IMR-90 (cell line): ENCODE measurements at regions not wholly inside any gene's neighbourhood (a gene's known extent, or its start where the extent isn't known, plus 50 kb on each side); places are given as distances from the start of the nearest gene placed in this dataset.

Experiments
- ATAC-seq: fragments of 200-7000 bp; cut with Tn5 transposase; 2 replicates; pipeline ENCODE4 v1.9.1; 2020; ENCODE audit warnings: low read depth, mild to moderate bottlenecking, moderate library complexity
- BruUV-seq: library from RNA; stranded (reverse); fragments of 400-500 nt; replicated peaks from 2 replicates; lab custom pipeline; 2021; lab: Mats Ljungman, UMichigan
- CTCF ChIA-PET: fragments of 300-600 bp; formaldehyde crosslinking; extraction: SDS; loops from one replicate; lab custom pipeline; 2021; ENCODE audit warnings: antibody characterized with exemption; lab: Yijun Ruan, JAX
- POLR2A ChIA-PET: fragments of 300-600 bp; sonication (Branson Sonifier 250); formaldehyde crosslinking; loops from one replicate; lab custom pipeline; 2022; ENCODE audit warnings: antibody characterized with exemption; ENCODE audit not compliant: unreplicated experiment; lab: Charles Lee
- DNase-seq: peaks from one replicate; pipeline ENCODE4 v3.0.0; 2013
- H2AFZ ChIP-seq: replicated peaks from 2 replicates; pipeline ENCODE3; 2013; ENCODE audit warnings: low read length, mild to moderate bottlenecking; ENCODE audit not compliant: poor library complexity
- H2AK5ac ChIP-seq: 2 replicates; pipeline ENCODE4 v1.6.1; 2013; ENCODE audit warnings: low read depth, low read length, inconsistent platforms
- H2AK9ac ChIP-seq: replicated peaks from 2 replicates; pipeline ENCODE3; 2013; ENCODE audit warnings: mild to moderate bottlenecking, low read depth, low read length, moderate library complexity; ENCODE audit not compliant: poor library complexity
- H2BK120ac ChIP-seq: 2 replicates; pipeline ENCODE4 v1.6.1; 2013; ENCODE audit warnings: low read depth, low read length, inconsistent platforms
- H2BK15ac ChIP-seq: 3 replicates; pipeline ENCODE4 v1.6.1; 2013; ENCODE audit warnings: low read depth, low read length, inconsistent platforms
- H2BK20ac ChIP-seq: 2 replicates; pipeline ENCODE4 v1.6.1; 2013; ENCODE audit warnings: low read depth, mild to moderate bottlenecking, inconsistent platforms, low read length, moderate library complexity
- H2BK5ac ChIP-seq: 2 replicates; pipeline ENCODE4 v1.6.1; 2013; ENCODE audit warnings: mild to moderate bottlenecking, low read depth, low read length, inconsistent platforms; ENCODE audit not compliant: poor library complexity, severe bottlenecking
- H3K14ac ChIP-seq: replicated peaks from 2 replicates; pipeline ENCODE4 v1.6.1; 2013; ENCODE audit warnings: low read depth, low read length, inconsistent platforms
- H3K18ac ChIP-seq: 2 replicates; pipeline ENCODE4 v1.6.1; 2013; ENCODE audit warnings: low read depth, low read length, control low read depth
- H3K23ac ChIP-seq: 2 replicates; pipeline ENCODE4 v1.6.1; 2013; ENCODE audit warnings: low read depth, low read length, inconsistent platforms
- H3K27ac ChIP-seq: 2 replicates; pipeline ENCODE4 v1.5.1; 2013; ENCODE audit warnings: mild to moderate bottlenecking, control low read depth, low read length; ENCODE audit not compliant: insufficient read depth
- H3K27me3 ChIP-seq: 2 replicates; pipeline ENCODE4 v1.6.1; 2013; ENCODE audit warnings: low read length; ENCODE audit not compliant: control insufficient read depth, insufficient read depth
- H3K36me3 ChIP-seq: 2 replicates; pipeline ENCODE4 v1.6.1; 2013; ENCODE audit warnings: low read length, mixed read lengths; ENCODE audit not compliant: control insufficient read depth, insufficient read depth
- H3K4ac ChIP-seq: 2 replicates; pipeline ENCODE4 v1.6.1; 2013; ENCODE audit warnings: low read depth, low read length, inconsistent platforms
- H3K4me1 ChIP-seq: 2 replicates; pipeline ENCODE4 v1.6.1; 2013; ENCODE audit warnings: low read length, mixed read lengths; ENCODE audit not compliant: control insufficient read depth, insufficient read depth
- H3K4me2 ChIP-seq: 2 replicates; pipeline ENCODE4 v1.6.1; 2013; ENCODE audit warnings: low read depth, mild to moderate bottlenecking, control low read depth, low read length, moderate library complexity
- H3K4me3 ChIP-seq: 2 replicates; pipeline ENCODE4 v1.5.1; 2013; ENCODE audit warnings: low read depth, mild to moderate bottlenecking, control low read depth, low read length, moderate library complexity; ENCODE audit not compliant: insufficient read depth
- H3K56ac ChIP-seq: 2 replicates; pipeline ENCODE4 v1.6.1; 2013; ENCODE audit warnings: low read length, inconsistent platforms; ENCODE audit not compliant: insufficient read depth; ENCODE audit errors: extremely low read depth
- H3K79me1 ChIP-seq, 2 experiments: 2 replicates each; pipeline ENCODE4 v1.6.1; 2013; ENCODE audit warnings: low read length in 2 of 2, inconsistent platforms in 1 of 2, low read depth in 1 of 2
- H3K9ac ChIP-seq: 2 replicates; pipeline ENCODE4 v1.6.1; 2013; ENCODE audit warnings: low read depth, low read length, control low read depth
- H3K9me1 ChIP-seq: 2 replicates; pipeline ENCODE4 v1.6.1; 2013; ENCODE audit warnings: low read length, inconsistent platforms; ENCODE audit not compliant: insufficient read depth
- H3K9me3 ChIP-seq: 2 replicates; pipeline ENCODE4 v1.6.1; 2013; ENCODE audit warnings: low read length; ENCODE audit not compliant: control insufficient read depth, insufficient read depth
- H4K20me1 ChIP-seq: 2 replicates; pipeline ENCODE4 v1.6.1; 2013; ENCODE audit warnings: low read length, inconsistent platforms; ENCODE audit not compliant: insufficient read depth
- H4K5ac ChIP-seq: 2 replicates; pipeline ENCODE4 v1.6.1; 2013; ENCODE audit warnings: mild to moderate bottlenecking, low read depth, low read length, control low read depth
- H4K8ac ChIP-seq, 2 experiments: 2 replicates each; pipeline ENCODE4 v1.6.1; 2013; ENCODE audit warnings: low read depth in 2 of 2, low read length in 2 of 2, control low read depth in 1 of 2, inconsistent platforms in 1 of 2
- H4K91ac ChIP-seq: 2 replicates; pipeline ENCODE4 v1.6.1; 2013; ENCODE audit warnings: low read depth, low read length, inconsistent platforms; ENCODE audit not compliant: insufficient read depth
- CHD1 ChIP-seq: IDR thresholded peaks from 2 replicates; pipeline ENCODE4 v1.6.1; 2012; ENCODE audit warnings: low read depth, low read length, improper control_type of control experiment
- MXI1 ChIP-seq: IDR thresholded peaks from 2 replicates; pipeline ENCODE4 v1.6.1; 2012; ENCODE audit warnings: low read depth, mild to moderate bottlenecking, low read length, moderate library complexity, borderline replicate concordance
- NFE2L2 ChIP-seq: fragments of 150-350 bp; IDR thresholded peaks from 2 replicates; pipeline ENCODE4 v1.6.1; 2016; ENCODE audit warnings: low read depth, mild to moderate bottlenecking, low read length
- POLR2A ChIP-seq: IDR thresholded peaks from 2 replicates; pipeline ENCODE4 v1.6.1; 2012; ENCODE audit warnings: mild to moderate bottlenecking, low read depth, low read length
- RFX5 ChIP-seq: IDR thresholded peaks from 2 replicates; pipeline ENCODE4 v1.8.0; 2012; ENCODE audit warnings: low read depth, mild to moderate bottlenecking, low read length, moderate library complexity
- WGBS, 2 experiments: methylation state at CpG; one replicate each; pipeline versions ENCODE4 v1.1.5 to v1.1.7; 2013; ENCODE audit warnings: missing lambda C conversion rate in 2 of 2; ENCODE audit not compliant: insufficient read length in 1 of 2; ENCODE audit errors: extremely low coverage in 2 of 2; 5-methylcytosine and 5-hydroxymethylcytosine counted together
- dilution Hi-C: fragments of 300-500 bp; cut with HindIII; formaldehyde crosslinking; loops from one replicate; pipeline ENCODE4 v1.14.3; 2018; ENCODE audit warnings: low sequenced_read_pairs; ENCODE audit not compliant: unreplicated experiment
- in situ Hi-C: fragments of 300-500 bp; cut with MboI; formaldehyde crosslinking; loops from 3 replicates; pipeline ENCODE4 v1.14.3; 2019; ENCODE audit warnings: low sequenced_read_pairs, inconsistent platforms, mixed read lengths
- intact Hi-C: fragments of 100-400 bp; cut with micrococcal nuclease; formaldehyde crosslinking; loops from 2 replicates; pipeline ENCODE4 v1.10.0; 2022

DNA sequence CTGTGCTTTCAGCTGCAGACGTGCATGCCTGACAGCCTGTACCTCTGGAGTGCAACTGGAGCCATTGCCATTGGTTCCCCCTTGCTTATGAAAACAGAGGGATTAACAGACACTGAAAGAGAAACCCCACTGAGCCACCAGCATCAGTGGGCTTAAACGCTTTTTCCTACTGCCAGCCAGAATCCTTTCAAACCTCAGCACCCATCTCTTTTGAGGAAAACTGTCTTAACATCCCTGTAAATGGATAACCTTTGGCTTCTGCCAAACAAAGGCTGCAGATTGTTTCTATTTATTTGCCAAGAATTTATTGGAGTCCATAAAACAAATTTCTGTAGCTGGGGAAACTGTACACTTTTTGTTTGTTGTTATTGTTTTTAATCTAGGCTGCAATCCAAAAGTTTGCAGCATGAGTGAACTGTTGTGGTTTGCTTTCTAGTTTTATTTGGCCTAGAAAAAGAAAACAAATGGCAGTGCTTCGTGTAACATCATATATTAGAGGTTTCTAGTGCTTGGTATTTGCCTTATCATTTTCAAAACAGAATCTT lies 369.2 kb upstream of the IL12A start:
- Histone ChIP-seq H3K23ac (0 out of 2 replicates have a peak overlapping the region, but pooled peaks have one; percentile 21), H3K79me1 (peaks cover 0 to 2% of the 10 kb centered on the region in 2 experiments; a peak in 1 of 4 replicates), H3K18ac (peak overlapping the region; percentile 10; the same call in 1 of the 2 replicates), H2AFZ (no peak overlapping the region), H3K56ac (no peak overlapping the region), H3K4me2 (peak overlapping the region; percentile 3; the same call in 1 of the 2 replicates), H2BK15ac (peak overlapping the region; percentile 23; the same call in 1 of the 3 replicates), H2AK9ac (no peak overlapping the region), H3K36me3 (no peaks in the 10 kb centered on the region), H3K9ac (0 out of 2 replicates have a peak overlapping the region, but pooled peaks have one; percentile 6), H4K5ac (no peak overlapping the region), H2BK120ac (peak overlapping the region; percentile 66; the same call in 1 of the 2 replicates), H3K27me3 (no peaks in the 10 kb centered on the region), H2BK5ac (peak overlapping the region; percentile 97), H3K14ac (peak overlapping the region; percentile 10; the same call in 1 of the 2 replicates), H3K4ac (peak overlapping the region; percentile 98), H3K9me1 (peaks cover 12% of the 10 kb centered on the region), H2BK20ac (peak overlapping the region; percentile 28), H3K4me1 (peaks cover 20% of the 10 kb centered on the region), H4K20me1 (no peaks in the 10 kb centered on the region), H4K8ac (peak overlapping the region in 1 of 2 experiments; percentile 31; a peak in 2 of 4 replicates), H3K9me3 (no peaks in the 10 kb centered on the region), H2AK5ac (peak overlapping the region; percentile 61), H3K27ac (peak overlapping the region; percentile 12; the same call in 1 of the 2 replicates), H3K4me3 (no peak overlapping the region), H4K91ac (peak overlapping the region; percentile 9)
- 20% methylated on average over 1 of the region's 3 CpGs; no CpG with 5 or more reads in 1 of the 2 experiments for WGBS, 2 experiments
- intact Hi-C loops (loop anchor here (1.0 to 5.0 kb wide), 2 partner anchors 145 to 263 kb away; no protein-coding TSS in a partner anchor), in situ Hi-C loops (loop anchor here (5.0 kb wide), 1 partner anchor 183 kb away; no protein-coding TSS in a partner anchor), dilution Hi-C loops (no loop called here)
- ChIA-PET POLR2A (no interaction called here), CTCF (interaction anchor here (1.3 to 2.0 kb wide), 3 partner anchors 157 to 188 kb away, joined by 4 read pairs; no protein-coding TSS in a partner anchor)
- TF ChIP-seq NFE2L2: no peak
- TF ChIP-seq POLR2A: no peak
- TF ChIP-seq CHD1: no peak
- no peak for TF ChIP-seq MXI1
- TF ChIP-seq RFX5: no peak
- DNase-seq (peak; percentile 36), ATAC-seq (peak; percentile 24)
- BruUV-seq: no TSS peak
